ENCODE measurements at regions not wholly inside any gene's neighbourhood (a gene's known extent, or its start where the extent isn't known, plus 50 kb on each side); places are given as distances from the start of the nearest gene placed in this dataset.

DNA sequence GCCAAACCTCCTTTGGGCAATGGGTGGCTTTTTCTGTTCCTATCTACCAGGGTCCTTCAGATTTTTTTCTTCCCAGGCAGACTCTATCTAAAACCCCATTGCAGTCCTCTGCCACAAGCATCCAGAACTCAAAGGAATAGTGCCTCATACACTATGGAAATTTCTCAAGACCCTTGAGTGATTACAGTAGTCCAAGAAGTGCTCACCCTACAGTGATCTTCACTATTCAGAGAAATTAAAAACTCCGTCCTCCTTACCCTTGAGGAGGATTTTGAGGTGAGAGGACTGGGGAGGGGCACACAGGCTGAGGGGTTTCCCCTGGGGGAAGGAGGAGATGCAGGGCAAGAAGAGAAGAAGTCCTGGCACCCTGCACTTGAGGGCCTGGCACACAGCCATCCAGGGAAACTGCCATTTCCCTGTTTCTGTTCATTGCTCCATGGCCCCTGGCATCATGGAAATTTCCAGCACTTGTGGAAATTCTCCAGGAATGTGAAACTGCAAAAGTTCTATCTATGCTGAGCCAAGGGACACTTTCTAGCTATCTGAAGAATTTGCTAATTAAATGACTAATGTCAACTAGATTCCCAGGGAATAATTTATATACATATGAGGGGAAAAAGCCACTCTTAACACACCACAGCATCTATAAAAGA lies 102.5 kb upstream of the ATP1B1 start:
- peak; percentile 3 for DNase-seq (ENCODE audit: low read depth)
- TF ChIP-seq, protein P1, sequence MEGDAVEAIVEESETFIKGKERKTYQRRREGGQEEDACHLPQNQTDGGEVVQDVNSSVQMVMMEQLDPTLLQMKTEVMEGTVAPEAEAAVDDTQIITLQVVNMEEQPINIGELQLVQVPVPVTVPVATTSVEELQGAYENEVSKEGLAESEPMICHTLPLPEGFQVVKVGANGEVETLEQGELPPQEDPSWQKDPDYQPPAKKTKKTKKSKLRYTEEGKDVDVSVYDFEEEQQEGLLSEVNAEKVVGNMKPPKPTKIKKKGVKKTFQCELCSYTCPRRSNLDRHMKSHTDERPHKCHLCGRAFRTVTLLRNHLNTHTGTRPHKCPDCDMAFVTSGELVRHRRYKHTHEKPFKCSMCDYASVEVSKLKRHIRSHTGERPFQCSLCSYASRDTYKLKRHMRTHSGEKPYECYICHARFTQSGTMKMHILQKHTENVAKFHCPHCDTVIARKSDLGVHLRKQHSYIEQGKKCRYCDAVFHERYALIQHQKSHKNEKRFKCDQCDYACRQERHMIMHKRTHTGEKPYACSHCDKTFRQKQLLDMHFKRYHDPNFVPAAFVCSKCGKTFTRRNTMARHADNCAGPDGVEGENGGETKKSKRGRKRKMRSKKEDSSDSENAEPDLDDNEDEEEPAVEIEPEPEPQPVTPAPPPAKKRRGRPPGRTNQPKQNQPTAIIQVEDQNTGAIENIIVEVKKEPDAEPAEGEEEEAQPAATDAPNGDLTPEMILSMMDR (IDR thresholded peaks at IDR 0.05; ENCODE audit: insufficient read depth, low read length), result no peak
- no peak overlapping the region for H3K4me3 ChIP-seq (ENCODE audit: low read depth, low read length)

GRCh38 chr1:169005776-169006175 lies 100.7 kb upstream of the ATP1B1 start:
- TF ChIP-seq, protein P1 (IDR thresholded peaks at IDR 0.05; ENCODE audit: insufficient read depth, low read length), result no peak
- no peak for DNase-seq (ENCODE audit: low read depth)
- no peak overlapping the region for H3K4me3 ChIP-seq (ENCODE audit: low read depth, low read length)

- TF ChIP-seq, protein P1 (IDR thresholded peaks at IDR 0.05; ENCODE audit: insufficient read depth, low read length), result no peak
- H3K4me3 ChIP-seq (ENCODE audit: low read depth, low read length), result no peak overlapping the region
Measured at GRCh38 chr1:169009666-169010065, 96.8 kb upstream of the ATP1B1 start.

GRCh38 chr1:169012416-169012815 lies 94.1 kb upstream of the ATP1B1 start:
- no peak overlapping the region for H3K4me3 ChIP-seq (ENCODE audit: low read depth, low read length)
- TF ChIP-seq, protein P1 (IDR thresholded peaks at IDR 0.05; ENCODE audit: insufficient read depth, low read length), result no peak
- no peak for DNase-seq (ENCODE audit: low read depth)

More at GRCh38 chr1:169009666-169010065, 96.8 kb upstream of the ATP1B1 start:
- DNase-seq (ENCODE audit: low read depth), result no peak

DNA sequence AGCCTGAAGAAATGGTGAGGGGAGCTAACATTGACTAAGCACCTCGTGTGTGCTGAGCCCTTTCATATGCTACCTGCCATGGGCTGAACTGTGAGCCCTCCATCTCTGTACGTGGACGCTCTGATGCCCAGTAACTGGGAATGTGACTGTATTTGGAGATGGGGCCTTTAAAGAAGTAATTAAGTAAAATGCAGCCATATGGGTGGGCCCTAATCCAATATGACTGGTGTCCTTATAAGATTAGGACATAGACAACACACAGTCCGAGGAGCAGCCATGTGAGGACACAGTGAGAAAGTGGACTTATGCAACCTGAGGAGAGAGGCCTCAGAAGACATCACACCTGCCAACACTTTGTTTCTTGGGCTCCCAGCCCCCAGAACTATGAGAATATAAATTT lies 92.7 kb upstream of the ATP1B1 start:
- DNase-seq (ENCODE audit: low read depth), result no peak
- no peak overlapping the region for H3K4me3 ChIP-seq (ENCODE audit: low read depth, low read length)
- TF ChIP-seq, protein P1 (IDR thresholded peaks at IDR 0.05; ENCODE audit: insufficient read depth, low read length), result no peak

DNA sequence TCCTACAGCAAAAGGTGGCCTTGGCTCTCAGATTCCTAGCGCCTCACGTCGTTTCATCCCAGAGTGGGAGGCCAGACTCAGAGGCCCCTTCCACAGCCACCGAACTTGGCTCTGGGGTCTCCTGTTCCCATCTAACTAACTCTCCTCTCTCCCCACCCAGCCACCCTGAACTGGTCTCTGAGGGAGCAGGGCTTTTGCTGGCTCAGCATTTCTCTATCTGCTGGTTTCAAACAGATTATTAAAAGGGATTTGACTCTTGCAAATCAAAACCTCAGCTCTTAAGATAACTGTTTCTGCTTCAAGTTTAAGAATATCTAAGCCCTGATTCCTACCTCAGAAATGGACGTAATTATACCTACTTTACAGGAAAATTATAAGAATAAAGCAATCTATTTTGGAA lies 91.0 kb upstream of the ATP1B1 start:
- no peak for DNase-seq (ENCODE audit: low read depth)
- TF ChIP-seq, protein P1 (IDR thresholded peaks at IDR 0.05; ENCODE audit: insufficient read depth, low read length), result no peak
- H3K4me3 ChIP-seq (ENCODE audit: low read depth, low read length), result no peak overlapping the region

DNA sequence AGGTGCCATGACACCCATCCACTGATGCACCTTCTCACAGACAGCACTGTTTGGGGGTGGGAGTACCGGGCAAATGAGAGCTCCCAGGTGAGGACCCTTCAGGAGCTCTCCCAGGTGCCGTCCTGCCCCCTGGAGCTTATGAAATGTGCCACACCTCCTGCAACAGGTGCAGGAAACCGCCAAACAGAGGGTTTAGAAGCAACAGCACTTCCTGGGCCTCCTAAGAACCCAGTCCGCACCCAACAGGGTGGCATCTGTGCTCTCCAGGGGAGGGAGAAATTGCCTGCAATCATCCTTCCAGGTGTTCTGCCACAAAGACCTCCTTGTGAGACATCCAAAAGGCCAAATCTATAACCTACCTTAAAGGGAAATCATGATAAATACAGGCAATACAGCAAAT lies 87.7 kb upstream of the ATP1B1 start:
- DNase-seq (ENCODE audit: low read depth), result no peak
- no peak overlapping the region for H3K4me3 ChIP-seq (ENCODE audit: low read depth, low read length)
- TF ChIP-seq, protein P1 (IDR thresholded peaks at IDR 0.05; ENCODE audit: insufficient read depth, low read length), result no peak
